KMS-11 (cell line): ENCODE measurements at regions not wholly inside any gene's neighbourhood (a gene's known extent, or its start where the extent isn't known, plus 50 kb on each side); places are given as distances from the start of the nearest gene placed in this dataset.

Source experiments
- H2AFZ ChIP-seq: fragments of 200-600 bp; sonication (generic); 2 replicates; pipeline ENCODE4 v1.6.1; 2016; ENCODE audit warnings: antibody characterized with exemption, mixed run types, low read depth
- H3K27ac ChIP-seq: fragments of 200-600 bp; sonication (generic); 2 replicates; pipeline ENCODE4 v1.6.1; 2016; ENCODE audit warnings: mild to moderate bottlenecking, mixed run types
- H3K27me3 ChIP-seq: fragments of 200-600 bp; sonication (generic); 2 replicates; pipeline ENCODE4 v1.6.1; 2017; ENCODE audit warnings: mild to moderate bottlenecking, low read depth, mixed run types, moderate library complexity; ENCODE audit not compliant: insufficient read depth
- H3K36me3 ChIP-seq: fragments of 200-600 bp; sonication (generic); 2 replicates; pipeline ENCODE4 v1.6.1; 2017; ENCODE audit warnings: mild to moderate bottlenecking, mixed run types; ENCODE audit not compliant: insufficient read depth
- H3K4me1 ChIP-seq: fragments of 200-600 bp; sonication (generic); 2 replicates; pipeline ENCODE4 v1.6.1; 2016; ENCODE audit warnings: mild to moderate bottlenecking, low read depth, mixed run types; ENCODE audit not compliant: poor library complexity, severe bottlenecking
- H3K4me2 ChIP-seq: fragments of 200-600 bp; sonication (generic); 2 replicates; pipeline ENCODE4 v1.7.0; 2016; ENCODE audit warnings: mild to moderate bottlenecking, mixed run types
- H3K4me3 ChIP-seq: fragments of 200-600 bp; sonication (generic); IDR thresholded peaks from 2 replicates; pipeline ENCODE4 v1.6.1; 2017; ENCODE audit warnings: low read depth, low read length, mixed read lengths; ENCODE audit not compliant: insufficient read depth
- H3K79me2 ChIP-seq: fragments of 200-600 bp; sonication (generic); 2 replicates; pipeline ENCODE4 v1.6.1; 2016; ENCODE audit warnings: low read depth, mixed run types; ENCODE audit not compliant: insufficient read depth
- H3K9ac ChIP-seq: fragments of 200-600 bp; sonication (generic); 2 replicates; pipeline ENCODE4 v1.6.1; 2016; ENCODE audit warnings: mild to moderate bottlenecking, mixed run types
- H4K20me1 ChIP-seq: fragments of 200-600 bp; sonication (generic); 2 replicates; pipeline ENCODE4 v1.6.1; 2016; ENCODE audit warnings: mild to moderate bottlenecking, mixed run types; ENCODE audit not compliant: insufficient read depth
- CTCF ChIP-seq: fragments of 200-600 bp; sonication (generic); conservative IDR thresholded peaks from 2 replicates; pipeline ENCODE4 v1.6.1; 2017; ENCODE audit warnings: low read depth, mild to moderate bottlenecking, antibody characterized with exemption, low read length, moderate library complexity, mixed read lengths

GRCh38 chr2:144683966-144684365 is 164.0 kb upstream of the ZEB2 start:
- Histone ChIP-seq H2AFZ (no peak overlapping the region), H3K4me3 (no peak overlapping the region), H3K4me1 (no peaks in the 10 kb centered on the region), H3K9ac (no peak overlapping the region), H3K4me2 (no peak overlapping the region), H3K36me3 (no peaks in the 10 kb centered on the region), H4K20me1 (no peaks in the 10 kb centered on the region), H3K27ac (no peak overlapping the region), H3K79me2 (no peaks in the 10 kb centered on the region), H3K27me3 (no peaks in the 10 kb centered on the region)
- TF ChIP-seq CTCF: no peak

- Histone ChIP-seq H3K4me3 (no peak overlapping the region), H3K27me3 (no peaks in the 10 kb centered on the region), H3K79me2 (no peaks in the 10 kb centered on the region), H3K9ac (no peak overlapping the region), H3K27ac (no peak overlapping the region), H2AFZ (no peak overlapping the region), H3K4me2 (no peak overlapping the region), H3K4me1 (no peaks in the 10 kb centered on the region), H3K36me3 (no peaks in the 10 kb centered on the region), H4K20me1 (no peaks in the 10 kb centered on the region)
- no peak for TF ChIP-seq CTCF
Observed at GRCh38 chr2:144683107-144683753, 163.3 kb upstream of the ZEB2 start.

- H3K27me3 ChIP-seq: no peaks in the 10 kb centered on the region
- H4K20me1 ChIP-seq: no peaks in the 10 kb centered on the region
- no peak overlapping the region for H3K27ac ChIP-seq
- H2AFZ ChIP-seq: no peak overlapping the region
- no peak overlapping the region for H3K9ac ChIP-seq
- no peak overlapping the region for H3K4me2 ChIP-seq
- no peak overlapping the region for H3K4me3 ChIP-seq
- TF ChIP-seq CTCF: no peak
- no peaks in the 10 kb centered on the region for H3K79me2 ChIP-seq
- no peaks in the 10 kb centered on the region for H3K4me1 ChIP-seq
- H3K36me3 ChIP-seq: no peaks in the 10 kb centered on the region
Observed at GRCh38 chr2:144682248-144682647, 162.3 kb upstream of the ZEB2 start.

- H3K79me2 ChIP-seq: no peaks in the 10 kb centered on the region
- H3K9ac ChIP-seq: no peak overlapping the region
- no peaks in the 10 kb centered on the region for H3K27me3 ChIP-seq
- no peak for TF ChIP-seq CTCF
- no peaks in the 10 kb centered on the region for H3K36me3 ChIP-seq
- H3K4me2 ChIP-seq: no peak overlapping the region
- H4K20me1 ChIP-seq: no peaks in the 10 kb centered on the region
- H3K4me1 ChIP-seq: no peaks in the 10 kb centered on the region
- no peak overlapping the region for H3K27ac ChIP-seq
- no peak overlapping the region for H2AFZ ChIP-seq
- no peak overlapping the region for H3K4me3 ChIP-seq
Observed at GRCh38 chr2:144681389-144681788, 161.5 kb upstream of the ZEB2 start.
